ENCODE measurements at regions not wholly inside any gene's neighbourhood (a gene's known extent, or its start where the extent isn't known, plus 50 kb on each side); places are given as distances from the start of the nearest gene placed in this dataset.

GRCh38 chr11:43574411-43574810 is 106.1 kb upstream of the HSD17B12 start:
- in situ Hi-C loops (cut with HindIII; ENCODE audit: low sequenced_read_pairs), result loop anchor here (5.0 kb wide), 1 partner anchor 72 kb away; no protein-coding TSS in a partner anchor

GRCh38 chr11:43574949-43575912 is 105.3 kb upstream of the HSD17B12 start:
- DNase-seq (ENCODE audit: low spot score), result peak; percentile 91
- in situ Hi-C loops (cut with HindIII; ENCODE audit: low sequenced_read_pairs), result loop anchor here (5.0 kb wide), 1 partner anchor 73 kb away; no protein-coding TSS in a partner anchor

More at GRCh38 chr11:43574411-43574810, 106.1 kb upstream of the HSD17B12 start:
- peak; percentile 30 for DNase-seq (ENCODE audit: low spot score)

- no peak for DNase-seq (ENCODE audit: low spot score)
- in situ Hi-C loops (cut with HindIII; ENCODE audit: low sequenced_read_pairs), result no loop called here
Measured at GRCh38 chr11:43575913-43576310, 104.6 kb upstream of the HSD17B12 start.

GRCh38 chr11:43576320-43576802 is 104.2 kb upstream of the HSD17B12 start:
- in situ Hi-C loops (cut with HindIII; ENCODE audit: low sequenced_read_pairs), result no loop called here
- DNase-seq (ENCODE audit: low spot score), result peak; percentile 81

GRCh38 chr11:43576803-43577521 is 103.6 kb upstream of the HSD17B12 start:
- peak; percentile 78 for DNase-seq (ENCODE audit: low spot score)
- in situ Hi-C loops (cut with HindIII; ENCODE audit: low sequenced_read_pairs), result no loop called here

- in situ Hi-C loops (cut with HindIII; ENCODE audit: low sequenced_read_pairs), result no loop called here
- peak; percentile 60 for DNase-seq (ENCODE audit: low spot score)
Measured at GRCh38 chr11:43577566-43578264, 102.8 kb upstream of the HSD17B12 start.

- in situ Hi-C loops (cut with HindIII; ENCODE audit: low sequenced_read_pairs), result no loop called here
- DNase-seq (ENCODE audit: low spot score), result peak; percentile 34
Measured at GRCh38 chr11:43578346-43579170, 102.0 kb upstream of the HSD17B12 start.

GRCh38 chr11:43579171-43579918 is 101.2 kb upstream of the HSD17B12 start:
- in situ Hi-C loops (cut with HindIII; ENCODE audit: low sequenced_read_pairs), result no loop called here
- DNase-seq (ENCODE audit: low spot score), result peak; percentile 52

- DNase-seq (ENCODE audit: low spot score), result peak; percentile 38
- in situ Hi-C loops (cut with HindIII; ENCODE audit: low sequenced_read_pairs), result no loop called here
Measured at GRCh38 chr11:43579919-43580276, 100.6 kb upstream of the HSD17B12 start.

- in situ Hi-C loops (cut with HindIII; ENCODE audit: low sequenced_read_pairs), result no loop called here
- DNase-seq (ENCODE audit: low spot score), result peak; percentile 93
Measured at GRCh38 chr11:43580735-43581369, 99.7 kb upstream of the HSD17B12 start.

GRCh38 chr11:43581370-43582023 is 99.0 kb upstream of the HSD17B12 start:
- in situ Hi-C loops (cut with HindIII; ENCODE audit: low sequenced_read_pairs), result no loop called here
- DNase-seq (ENCODE audit: low spot score), result peak; percentile 44

- in situ Hi-C loops (cut with HindIII; ENCODE audit: low sequenced_read_pairs), result no loop called here
- peak; percentile 29 for DNase-seq (ENCODE audit: low spot score)
Measured at GRCh38 chr11:43582024-43582862, 98.3 kb upstream of the HSD17B12 start.

- in situ Hi-C loops (cut with HindIII; ENCODE audit: low sequenced_read_pairs), result no loop called here
- DNase-seq (ENCODE audit: low spot score), result peak; percentile 28
Measured at GRCh38 chr11:43582863-43583462, 97.6 kb upstream of the HSD17B12 start.

- DNase-seq (ENCODE audit: low spot score), result no peak
- in situ Hi-C loops (cut with HindIII; ENCODE audit: low sequenced_read_pairs), result no loop called here
Measured at GRCh38 chr11:43583548-43583947, 97.0 kb upstream of the HSD17B12 start.

GRCh38 chr11:43585877-43586608 is 94.5 kb upstream of the HSD17B12 start:
- no peak for DNase-seq (ENCODE audit: low spot score)
- in situ Hi-C loops (cut with HindIII; ENCODE audit: low sequenced_read_pairs), result no loop called here

All from G401 (cell line).